ENCODE measurements at regions not wholly inside any gene's neighbourhood (a gene's known extent, or its start where the extent isn't known, plus 50 kb on each side); places are given as distances from the start of the nearest gene placed in this dataset.

DNA sequence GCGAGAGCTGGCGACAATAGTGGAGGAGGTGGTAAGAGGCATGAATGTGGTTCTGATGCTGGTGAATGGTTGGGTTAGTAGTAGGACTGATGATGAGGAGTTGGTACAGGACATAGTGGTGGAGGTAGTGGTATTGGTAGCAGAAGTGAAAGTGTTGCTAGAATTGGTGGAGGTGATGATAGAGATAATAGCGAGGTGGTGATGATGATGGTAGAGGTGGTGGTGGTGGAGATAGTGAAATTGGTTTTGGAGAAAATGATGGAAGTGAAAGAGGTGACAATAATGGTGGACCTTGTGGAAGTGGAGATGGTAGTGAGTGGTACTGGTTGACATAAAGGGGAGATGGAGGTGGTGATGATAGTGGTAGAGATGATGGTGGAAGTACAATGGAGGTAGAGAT is 360.2 kb upstream of the JAG1 start:
- Histone ChIP-seq H4K20me1 (ENCODE audit: insufficient read depth, low read length) (no peaks in the 10 kb centered on the region), H3K4ac (ENCODE audit: low read depth, low read length) (no peak overlapping the region), H3K9me3 (ENCODE audit: control insufficient read depth, insufficient read depth, low read length) (peaks cover 2% of the 10 kb centered on the region; the same call in 1 of the 2 replicates), H4K5ac (ENCODE audit: low read depth, low read length) (no peak overlapping the region), H3K4me2 (ENCODE audit: low read depth, low read length) (no peak overlapping the region), H3K23ac (ENCODE audit: low read depth, low read length) (no peak overlapping the region), H3K27me3 (ENCODE audit: control insufficient read depth, insufficient read depth, low read length) (peaks cover 3% of the 10 kb centered on the region; the same call in 1 of the 2 replicates), H3K9me1 (ENCODE audit: insufficient read depth, low read length) (no peaks in the 10 kb centered on the region), H2BK5ac (ENCODE audit: low read depth, low read length, poor library complexity, severe bottlenecking) (no peak overlapping the region), H3K18ac (ENCODE audit: low read depth, low read length) (no peak overlapping the region), H3K56ac (ENCODE audit: extremely low read depth, insufficient read depth, low read length) (no peak overlapping the region), H2BK120ac (ENCODE audit: low read depth, low read length) (no peak overlapping the region), H3K4me1 (ENCODE audit: control insufficient read depth, insufficient read depth, low read length) (no peaks in the 10 kb centered on the region), H4K8ac (ENCODE audit: low read depth in 2 of 2, low read length in 2 of 2) (no peak overlapping the region), H3K9ac (ENCODE audit: low read depth, low read length) (no peak overlapping the region), H3K14ac (replicated peaks; ENCODE audit: low read depth, low read length) (no peak overlapping the region), H2BK20ac (ENCODE audit: low read depth, low read length) (no peak overlapping the region), H3K27ac (ENCODE audit: insufficient read depth, low read length) (no peak overlapping the region), H3K79me1 (ENCODE audit: low read depth in 1 of 2, low read length in 2 of 2) (no peaks in the 10 kb centered on the region), H2AK5ac (ENCODE audit: low read depth, low read length) (no peak overlapping the region), H2BK15ac (ENCODE audit: low read depth, low read length) (no peak overlapping the region), H4K91ac (ENCODE audit: insufficient read depth, low read depth, low read length) (no peak overlapping the region), H2AK9ac (replicated peaks; ENCODE audit: low read depth, low read length, poor library complexity) (no peak overlapping the region), H3K36me3 (ENCODE audit: control insufficient read depth, insufficient read depth, low read length) (no peaks in the 10 kb centered on the region), H2AFZ (replicated peaks; ENCODE audit: low read length, poor library complexity) (no peak overlapping the region), H3K4me3 (ENCODE audit: insufficient read depth, low read depth, low read length) (no peak overlapping the region)
- no peak for DNase-seq
- 94% methylated on average over 3 of the region's 3 CpGs; no CpG with 5 or more reads in 1 of the 2 experiments for WGBS, 2 experiments (ENCODE audit: extremely low coverage in 2 of 2, insufficient read length in 1 of 2)
- ChIA-PET CTCF (no interaction called here), POLR2A (ENCODE audit: unreplicated experiment) (interaction anchor here (0.7 kb wide), 1 partner anchor 24 kb away, joined by 3 read pairs; no protein-coding TSS in a partner anchor)
- intact Hi-C loops (cut with micrococcal nuclease), result no loop called here
- ATAC-seq (ENCODE audit: low read depth), result no peak
- BruUV-seq (replicated peaks), result no TSS peak
- TF ChIP-seq RFX5 (IDR thresholded peaks at IDR 0.05; ENCODE audit: low read depth, low read length), result no peak
- no peak for TF ChIP-seq BHLHE40 (IDR thresholded peaks at IDR 0.05; ENCODE audit: low read depth, low read length)
- no peak for TF ChIP-seq ELK1 (IDR thresholded peaks at IDR 0.05; ENCODE audit: borderline replicate concordance, low read depth, low read length)
- TF ChIP-seq POLR2A (IDR thresholded peaks at IDR 0.05; ENCODE audit: low read depth, low read length), result no peak
- TF ChIP-seq MAFK (IDR thresholded peaks at IDR 0.05; ENCODE audit: low read depth, low read length), result no peak
- no peak for TF ChIP-seq SMC3 (IDR thresholded peaks at IDR 0.05; ENCODE audit: low read depth, low read length)
- TF ChIP-seq RCOR1 (IDR thresholded peaks at IDR 0.05; ENCODE audit: insufficient replicate concordance, low read length), result no peak
- no peak for TF ChIP-seq MXI1 (IDR thresholded peaks at IDR 0.05; ENCODE audit: borderline replicate concordance, low read depth, low read length)
- no peak for TF ChIP-seq RAD21 (IDR thresholded peaks at IDR 0.05; ENCODE audit: low read length)
- TF ChIP-seq CEBPB (IDR thresholded peaks at IDR 0.05; ENCODE audit: low read depth, low read length), result no peak
- TF ChIP-seq NFE2L2 (IDR thresholded peaks at IDR 0.05; ENCODE audit: low read depth, low read length), result no peak
- no peak for TF ChIP-seq FOS (IDR thresholded peaks at IDR 0.05; ENCODE audit: low read depth, low read length)
- TF ChIP-seq, protein P1, sequence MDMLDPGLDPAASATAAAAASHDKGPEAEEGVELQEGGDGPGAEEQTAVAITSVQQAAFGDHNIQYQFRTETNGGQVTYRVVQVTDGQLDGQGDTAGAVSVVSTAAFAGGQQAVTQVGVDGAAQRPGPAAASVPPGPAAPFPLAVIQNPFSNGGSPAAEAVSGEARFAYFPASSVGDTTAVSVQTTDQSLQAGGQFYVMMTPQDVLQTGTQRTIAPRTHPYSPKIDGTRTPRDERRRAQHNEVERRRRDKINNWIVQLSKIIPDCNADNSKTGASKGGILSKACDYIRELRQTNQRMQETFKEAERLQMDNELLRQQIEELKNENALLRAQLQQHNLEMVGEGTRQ (IDR thresholded peaks at IDR 0.05; ENCODE audit: low read depth, low read length), result no peak
- no peak for TF ChIP-seq CHD1 (IDR thresholded peaks at IDR 0.05; ENCODE audit: low read depth, low read length)
- dilution Hi-C loops (cut with HindIII; ENCODE audit: low sequenced_read_pairs, unreplicated experiment), result no loop called here
- in situ Hi-C loops (cut with MboI; ENCODE audit: low sequenced_read_pairs), result no loop called here
